GM23248 (cell line): ENCODE measurements at regions not wholly inside any gene's neighbourhood (a gene's known extent, or its start where the extent isn't known, plus 50 kb on each side); places are given as distances from the start of the nearest gene placed in this dataset.

ENCODE experiments used
- EZH2 ChIP-seq: fragments of 200-600 bp; sonication (generic); IDR thresholded peaks from 2 replicates; pipeline ENCODE4 v1.6.1; 2018; ENCODE audit warnings: antibody characterized with exemption, mild to moderate bottlenecking; ENCODE audit not compliant: insufficient read depth, poor library complexity, severe bottlenecking
- EZH2phosphoT487 ChIP-seq: fragments of 200-600 bp; sonication (generic); IDR thresholded peaks from 2 replicates; pipeline ENCODE4 v1.6.1; 2018; ENCODE audit warnings: antibody characterized with exemption, moderate library complexity, mild to moderate bottlenecking, low read depth; ENCODE audit not compliant: insufficient read depth

- TF ChIP-seq EZH2 (no peak), EZH2phosphoT487 (no peak)
Observed at GRCh38 chr11:45052361-45052760, 94.1 kb upstream of the PRDM11 start.
